ENCODE measurements at regions not wholly inside any gene's neighbourhood (a gene's known extent, or its start where the extent isn't known, plus 50 kb on each side); places are given as distances from the start of the nearest gene placed in this dataset.

GRCh38 chr5:60529001-60529400, 171.0 kb downstream of the DEPDC1B start (continued):
- TF ChIP-seq ZXDC (CRISPR knock-in tag; IDR thresholded peaks at IDR 0.05), result no peak

- ChIA-PET CTCF (ENCODE audit: low intra/inter-chr PET ratio, low total read pairs) (no interaction called here), POLR2A (no interaction called here)
- Histone ChIP-seq H3K4me3 (replicated peaks in 1 of 3; ENCODE audit: insufficient read depth in 1 of 3, low read depth in 2 of 3, low read length in 3 of 3) (no peak overlapping the region), H3K27me3 (ENCODE audit: control insufficient read depth in 1 of 2, insufficient read depth in 2 of 2, low read length in 2 of 2) (no peaks in the 10 kb centered on the region), H3K36me3 (replicated peaks in 1 of 2; ENCODE audit: control insufficient read depth in 1 of 2, insufficient read depth in 2 of 2, low read length in 2 of 2) (no peaks in the 10 kb centered on the region), H3K4me1 (ENCODE audit: insufficient read depth, low read length) (peaks cover 7% of the 10 kb centered on the region), H4K20me1 (ENCODE audit: insufficient read depth, low read length) (no peaks in the 10 kb centered on the region), H3K4me2 (ENCODE audit: low read depth, low read length) (no peak overlapping the region), H2AFZ (ENCODE audit: low read length) (no peak overlapping the region), H3K79me2 (ENCODE audit: insufficient read depth, low read length) (no peaks in the 10 kb centered on the region), H3K9ac (ENCODE audit: insufficient read depth, low read depth, low read length) (no peak overlapping the region), H3K9me3 (ENCODE audit: low read length) (no peaks in the 10 kb centered on the region), H3K27ac (ENCODE audit: extremely low read length, insufficient read depth, low read length) (no peak overlapping the region)
- intact Hi-C loops (cut with micrococcal nuclease; ENCODE audit: unreplicated experiment), result no loop called here
- FAIRE-seq, result no peak
- no TSS peak for BruUV-seq (replicated peaks)
- WGBS (ENCODE audit: low lambda C conversion rate), result 79% methylated on average over 5 of the region's 5 CpGs
- no peak for ATAC-seq
- TF ChIP-seq RXRB (CRISPR knock-in tag; IDR thresholded peaks at IDR 0.05; ENCODE audit: borderline replicate concordance) (no peak), SNAPC5 (CRISPR knock-in tag; IDR thresholded peaks at IDR 0.05; ENCODE audit: borderline replicate concordance) (no peak), RARG (CRISPR knock-in tag; IDR thresholded peaks at IDR 0.05; ENCODE audit: low read depth) (no peak), ATF7 (IDR thresholded peaks at IDR 0.05) (no peak), ATF7 (CRISPR knock-in tag; IDR thresholded peaks at IDR 0.05) (no peak), NFKB2 (CRISPR knock-in tag; IDR thresholded peaks at IDR 0.05; ENCODE audit: borderline replicate concordance) (no peak)
- no peak for DNase-seq (ENCODE audit: low spot score)
- in situ Hi-C loops (cut with HindIII; ENCODE audit: extremely low pct_ligation_motif_present, low pct_unique_long_range_greater_than_20kb), result no loop called here
Measured at GRCh38 chr5:60527072-60527471, 172.9 kb downstream of the DEPDC1B start.
